RPMI8226 (cell line): ENCODE measurements at regions not wholly inside any gene's neighbourhood (a gene's known extent, or its start where the extent isn't known, plus 50 kb on each side); places are given as distances from the start of the nearest gene placed in this dataset.
"Not testable (repeated sequence)": the region's sequence is repeated elsewhere in the genome, so short reads cannot be mapped to it uniquely, and the experiment has no call there.

Experiments
- DNase-seq: peaks from one replicate; pipeline ENCODE4 v3.0.0-alpha.2; 2015

DNA sequence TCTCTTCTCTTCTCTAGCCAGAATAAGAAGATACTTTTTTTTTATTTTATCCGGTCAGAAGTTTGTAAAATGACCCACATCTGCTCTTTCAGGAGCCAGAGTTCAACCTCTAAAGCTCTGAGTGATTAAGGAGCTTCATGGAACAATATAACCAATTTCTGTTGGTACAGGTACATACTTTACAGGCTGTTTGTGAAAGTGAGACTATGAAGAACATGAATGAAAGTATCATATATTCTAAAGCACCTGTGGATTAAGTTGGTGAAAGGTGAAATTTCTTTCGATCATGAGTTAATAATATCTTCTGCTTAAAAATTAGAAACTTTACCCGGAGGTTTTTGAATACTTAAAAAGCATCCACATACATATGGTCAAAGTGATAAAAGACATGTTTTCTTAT, 65.2 kb downstream of the DMRT2 start:
- DNase-seq = no peak

DNA sequence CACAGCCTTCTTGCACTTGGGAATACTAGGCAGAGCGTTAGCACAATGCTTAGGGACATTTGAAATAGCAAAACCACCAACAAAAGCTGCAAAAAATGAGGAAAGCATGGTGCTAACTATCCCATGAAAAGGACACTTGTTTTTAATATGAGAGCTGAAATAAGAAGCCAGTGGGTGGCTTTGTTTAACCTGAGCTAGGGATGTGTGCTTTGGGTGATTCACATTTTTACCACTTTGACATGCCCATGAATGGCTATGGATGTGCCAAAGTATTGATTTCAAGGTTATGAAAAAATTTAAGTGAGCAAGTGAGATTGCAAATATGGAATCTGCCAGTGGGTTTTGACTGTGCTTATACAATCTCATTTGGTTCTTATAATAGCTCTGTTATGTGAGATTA, 67.3 kb downstream of the DMRT2 start:
- DNase-seq = no peak

DNA sequence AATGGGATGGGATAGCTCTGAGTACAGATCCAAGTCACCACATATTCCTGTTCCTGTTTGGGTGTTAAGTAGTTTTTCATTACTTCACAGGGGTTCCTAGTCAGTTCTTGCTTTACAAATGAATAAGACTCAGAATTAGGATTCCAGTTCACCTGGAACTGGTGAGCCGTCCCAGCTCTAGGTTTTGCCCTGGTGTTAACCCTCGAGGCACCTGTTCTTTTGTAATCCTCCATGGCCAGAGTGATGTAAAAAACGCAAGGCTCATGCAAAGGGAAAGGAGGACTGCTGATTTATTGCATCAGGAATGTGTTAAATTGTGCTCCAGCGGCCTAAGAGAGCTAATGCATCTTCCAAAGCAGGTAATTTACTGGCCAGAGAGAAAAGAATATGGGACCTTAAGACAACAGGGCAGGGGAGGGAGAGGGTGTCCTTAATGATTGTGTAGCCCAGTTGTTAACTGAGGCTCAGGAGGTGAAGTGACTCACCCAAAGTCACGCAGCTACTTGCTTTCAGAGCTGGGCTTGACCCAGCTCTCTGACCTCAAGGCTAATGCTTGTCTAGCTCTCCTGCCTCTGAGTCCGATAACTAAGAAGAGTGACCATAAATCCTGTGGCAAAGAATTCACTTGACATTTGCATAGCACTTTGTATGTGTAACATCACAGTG, 70.5 kb downstream of the DMRT2 start:
- no peak for DNase-seq

DNA sequence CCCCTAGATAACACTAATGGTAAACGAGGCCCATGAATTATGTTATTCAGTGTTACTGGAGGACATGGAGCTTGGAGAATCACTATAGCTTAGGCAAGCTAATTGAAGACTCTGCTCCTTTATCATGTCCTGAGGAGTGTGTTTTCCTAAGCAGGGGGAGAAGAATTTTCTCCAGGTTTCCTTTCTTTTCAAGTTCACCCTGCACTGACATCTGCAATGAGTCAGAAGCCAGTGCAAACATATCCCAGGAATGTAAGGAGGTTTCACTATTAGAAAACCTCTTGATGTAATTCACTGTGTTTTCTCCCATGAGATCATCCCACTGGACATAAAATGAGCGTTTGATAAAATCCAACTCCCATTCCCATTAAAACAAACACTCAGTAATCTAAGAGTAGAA, 75.6 kb downstream of the DMRT2 start:
- no peak for DNase-seq

DNA sequence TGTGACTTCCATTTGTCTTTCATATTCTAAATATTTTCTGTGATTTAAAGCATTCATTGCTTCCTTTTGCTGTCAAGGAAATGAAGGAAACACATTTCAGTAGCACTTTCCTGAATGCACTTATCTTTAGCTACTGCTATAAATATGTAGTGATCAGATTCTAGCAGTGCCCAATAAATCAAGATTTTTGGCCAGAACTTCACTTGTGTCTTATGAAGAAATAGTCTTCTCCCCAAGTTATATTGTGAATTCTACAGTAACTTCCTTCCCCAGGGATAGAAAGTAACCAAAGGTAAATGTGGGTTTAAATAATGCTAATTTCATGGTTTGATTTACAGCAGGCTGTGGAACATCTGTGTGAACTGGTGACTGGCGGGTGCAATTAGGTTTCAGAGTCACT, 77.9 kb downstream of the DMRT2 start:
- DNase-seq = no peak

DNA sequence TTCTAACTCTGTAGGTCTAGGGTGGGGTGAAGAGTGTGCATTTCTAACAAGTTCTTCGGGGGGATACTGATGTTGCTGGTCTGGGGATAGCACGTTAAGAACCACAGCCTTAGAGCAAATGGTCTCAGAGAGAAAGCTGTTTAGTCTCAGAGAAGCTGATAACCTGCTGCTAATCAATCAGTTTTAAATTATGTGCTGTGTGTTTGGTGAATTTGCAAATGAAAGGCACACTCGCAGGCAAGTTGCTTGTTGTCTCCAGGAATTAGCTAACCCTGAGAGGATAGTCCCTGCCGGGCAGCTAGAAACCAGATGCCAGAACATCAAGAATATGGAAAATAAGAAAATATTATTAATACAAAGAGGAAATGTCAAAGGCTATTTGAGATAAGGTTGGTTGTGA, 79.2 kb downstream of the DMRT2 start:
- no peak for DNase-seq

DNA sequence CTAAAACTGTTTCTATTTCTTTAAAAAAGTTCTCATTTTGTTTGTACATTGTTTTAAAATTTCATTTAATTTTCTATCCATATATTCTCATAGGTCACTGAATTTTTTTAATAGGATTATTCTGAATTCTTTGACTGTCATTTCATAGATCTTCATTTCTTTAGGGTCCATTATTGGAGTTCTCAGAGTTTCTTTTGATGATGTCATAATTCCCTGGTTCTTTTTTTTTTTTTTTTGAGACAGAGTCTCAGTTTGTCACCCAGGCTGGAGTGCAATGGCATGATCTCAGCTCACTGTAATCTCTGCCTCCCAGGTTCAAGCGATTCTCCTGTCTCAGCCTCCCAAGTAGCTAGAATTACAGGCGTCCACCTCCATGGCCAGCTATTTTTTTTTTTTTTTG, 89.9 kb downstream of the DMRT2 start:
- DNase-seq = no peak

DNA sequence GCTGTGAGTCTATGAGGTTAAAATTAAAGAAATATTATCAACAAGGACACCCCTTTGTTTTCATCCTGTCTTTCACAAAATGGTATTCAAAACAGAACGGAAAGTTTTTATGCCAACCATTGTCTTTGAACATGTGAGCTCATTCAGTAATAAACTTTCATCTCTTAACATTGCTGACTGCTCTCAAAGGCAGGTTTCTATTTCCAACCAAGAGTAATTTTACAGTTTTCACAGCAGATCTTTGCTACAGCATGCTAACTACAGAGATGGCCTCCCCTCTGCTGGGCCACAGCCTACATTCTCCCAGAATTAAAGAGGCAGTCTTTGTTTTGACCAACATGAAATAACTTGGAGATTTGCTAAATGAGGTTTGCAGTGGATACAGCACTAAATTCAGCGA, 101.5 kb downstream of the DMRT2 start:
- DNase-seq = peak; percentile 3

DNA sequence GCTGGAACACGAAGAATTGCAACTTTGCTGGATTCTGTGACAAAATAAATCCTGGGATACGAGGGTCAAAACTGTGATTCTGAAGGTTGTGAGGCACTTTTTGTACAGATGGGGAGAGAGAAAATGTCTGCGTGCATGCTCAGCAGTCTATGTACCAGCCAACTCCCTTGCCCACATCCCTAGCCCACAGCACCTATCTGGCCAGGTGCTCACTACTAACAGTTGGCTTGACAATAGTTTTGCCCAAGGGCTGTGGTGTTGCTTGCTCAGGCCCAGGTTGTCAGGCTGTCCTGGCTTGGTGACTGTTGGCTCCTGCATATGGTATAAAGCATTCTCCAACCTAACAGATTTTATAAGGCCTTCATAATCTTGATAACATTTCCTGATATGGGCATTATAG, 102.0 kb downstream of the DMRT2 start:
- DNase-seq = peak; percentile 61

DNA sequence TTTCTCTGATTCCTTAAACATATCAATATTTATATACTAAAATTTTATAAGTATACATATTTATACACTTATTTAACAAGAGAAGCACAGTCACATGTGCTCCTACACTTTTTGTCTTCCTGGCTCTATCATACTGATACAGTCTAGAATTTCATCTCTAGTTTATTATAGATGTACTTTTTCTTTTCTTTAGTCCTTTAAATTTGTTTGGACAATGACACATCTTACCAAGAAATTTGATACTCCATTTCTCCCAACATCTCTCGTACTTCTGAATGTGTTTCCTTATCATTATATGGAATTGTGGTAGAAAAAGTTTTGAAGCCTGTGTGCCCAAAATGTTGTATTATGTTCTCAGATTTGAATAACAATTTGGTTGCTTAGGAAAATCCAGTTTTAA, 104.6 kb downstream of the DMRT2 start:
- DNase-seq = no peak

DNA sequence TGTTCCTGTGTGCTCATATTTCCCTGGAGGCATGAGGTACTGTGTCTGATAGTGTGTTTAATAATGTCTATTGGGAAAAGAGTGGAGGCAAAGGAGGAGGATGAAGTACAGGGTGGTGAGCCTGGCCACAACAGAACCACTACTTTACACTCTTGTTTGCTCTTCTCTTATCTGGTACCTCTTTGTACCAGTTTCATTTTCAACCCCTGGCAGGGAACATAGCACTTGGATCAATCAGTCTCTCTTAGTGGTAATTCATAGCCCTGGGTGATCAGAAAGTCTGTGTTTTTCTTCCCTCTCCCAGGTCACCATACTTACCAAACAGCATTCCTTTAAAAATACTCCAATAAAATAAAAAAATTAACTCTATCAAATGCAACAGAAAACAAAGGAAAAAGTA, 105.4 kb downstream of the DMRT2 start:
- no peak for DNase-seq

DNA sequence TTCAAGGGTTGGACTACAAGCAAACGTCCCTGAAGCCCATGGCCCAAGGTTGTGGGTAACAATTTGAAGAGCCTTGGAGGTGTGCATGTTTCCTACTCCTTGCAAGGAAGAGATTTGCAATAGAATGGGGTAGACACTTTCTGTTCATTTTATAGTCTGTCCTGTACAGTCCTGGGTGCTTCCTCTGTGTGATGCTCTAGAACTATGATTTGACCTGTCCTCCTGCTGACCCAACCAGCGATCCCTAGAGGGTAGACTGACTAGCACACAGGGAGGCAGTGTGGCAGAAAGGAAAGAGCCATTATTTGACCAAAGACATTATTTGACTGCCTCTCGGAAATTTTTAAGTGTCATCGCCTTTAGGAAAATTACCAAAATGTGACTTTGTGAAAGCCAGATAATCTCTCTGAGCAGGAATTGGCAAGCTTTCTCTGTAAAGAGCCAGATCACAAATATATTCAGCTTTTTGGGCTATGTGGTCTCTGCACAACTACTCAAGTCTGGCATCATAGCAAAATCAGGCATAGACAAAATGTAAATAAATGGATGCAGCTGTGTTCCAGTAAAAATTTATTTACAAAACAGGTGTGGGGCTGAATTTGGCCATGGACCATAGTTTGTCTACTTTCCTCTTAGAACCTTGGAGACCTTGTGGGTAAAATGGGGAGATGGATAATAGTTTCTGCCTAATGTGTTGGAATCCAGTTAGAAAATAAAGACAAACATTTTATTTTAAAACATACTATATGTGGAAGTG, 106.8 kb downstream of the DMRT2 start:
- DNase-seq = no peak

DNA sequence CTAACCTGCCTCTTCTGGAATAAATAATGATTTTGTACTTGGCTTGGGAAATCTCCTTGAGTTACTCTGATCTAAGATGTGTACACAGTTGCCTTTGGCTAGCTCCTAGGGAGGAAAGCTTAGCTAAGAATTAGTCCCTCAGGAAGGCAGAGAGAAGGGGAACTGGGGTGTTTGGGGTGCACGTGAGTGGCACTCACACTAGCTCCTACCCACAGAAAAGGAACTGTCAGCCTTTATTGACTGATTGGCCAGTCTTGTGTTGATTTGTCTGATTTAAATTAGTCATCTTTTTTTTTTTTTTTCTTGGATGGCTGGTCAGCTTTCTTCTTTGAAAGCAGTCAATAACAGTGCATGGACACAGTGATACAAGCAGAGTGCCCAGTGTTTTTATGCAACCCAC, 107.7 kb downstream of the DMRT2 start:
- no peak for DNase-seq

DNA sequence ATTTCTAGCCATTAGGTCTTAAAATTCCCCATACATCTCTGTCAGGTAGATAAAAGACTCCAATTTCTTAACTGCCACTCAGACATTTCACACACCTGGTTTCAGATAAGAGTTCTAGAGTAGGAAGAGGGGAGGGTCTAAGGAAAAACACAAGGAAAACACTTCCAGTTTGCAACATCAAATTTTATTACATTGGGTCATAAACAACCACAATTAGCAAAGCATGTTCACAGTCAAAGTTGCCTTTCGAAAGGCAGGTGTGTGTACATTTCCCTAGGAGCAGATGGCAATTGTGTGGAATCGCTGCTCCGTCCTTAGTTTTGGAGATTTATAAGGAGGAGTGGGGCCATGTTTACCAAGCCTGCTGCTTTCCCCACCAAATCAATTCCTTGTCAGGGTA, 120.8 kb downstream of the DMRT2 start:
- DNase-seq = no peak

DNA sequence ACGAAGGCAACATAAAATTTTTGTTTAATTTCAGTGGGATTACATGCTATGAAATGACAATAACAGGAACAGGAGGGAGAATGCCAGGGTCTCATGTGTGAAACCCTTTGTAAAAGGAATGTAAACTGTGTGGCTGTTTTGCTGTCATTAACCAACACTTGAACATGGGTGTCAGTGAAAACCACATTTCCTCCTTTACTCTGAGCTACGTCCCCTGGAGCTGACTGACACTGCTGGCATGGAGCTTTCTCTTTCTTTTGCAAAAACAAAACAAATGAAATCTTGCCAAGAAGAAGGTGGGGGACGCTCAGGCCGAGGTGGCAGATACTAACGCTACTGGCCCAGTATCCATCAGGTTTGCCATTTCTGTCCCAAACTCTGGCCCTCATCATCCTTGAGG, 121.4 kb downstream of the DMRT2 start:
- no peak for DNase-seq

DNA sequence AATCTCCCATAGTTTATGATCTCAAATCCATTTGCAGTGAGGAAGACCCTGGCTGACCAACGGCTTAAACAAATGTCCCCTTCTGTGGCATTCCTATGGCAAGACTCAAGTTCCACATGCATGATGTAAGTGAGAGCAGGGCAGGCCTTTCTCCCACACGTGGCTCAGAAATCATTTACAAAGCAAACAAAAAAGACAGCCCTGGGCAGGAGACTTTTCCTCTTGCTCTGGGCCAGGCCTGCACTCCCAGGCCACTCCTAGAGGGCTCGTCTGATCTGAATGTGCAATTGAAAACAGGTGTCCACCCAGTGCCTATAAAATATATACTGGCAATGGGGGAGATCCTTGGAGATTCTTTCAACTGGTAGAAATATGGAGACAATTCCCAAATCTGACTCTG, 123.1 kb downstream of the DMRT2 start:
- DNase-seq = no peak

DNA sequence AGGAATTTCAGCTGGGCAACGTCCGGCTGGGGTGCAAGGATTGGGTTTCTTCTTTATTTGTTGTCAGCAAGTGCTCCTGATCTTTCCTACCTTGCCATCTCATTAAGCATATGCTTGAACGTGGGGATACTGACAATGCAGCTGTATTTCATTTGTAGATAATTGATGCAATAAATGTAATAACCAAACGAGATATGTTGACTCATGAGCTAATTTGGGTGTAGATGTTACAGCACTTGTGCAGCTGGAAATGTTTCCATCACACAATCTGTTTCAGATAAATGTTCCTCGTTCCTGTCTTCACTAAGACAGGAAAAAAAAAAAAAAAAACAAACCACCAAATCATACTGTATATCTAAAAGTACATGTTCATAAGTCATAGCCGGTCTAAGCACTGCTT, 123.8 kb downstream of the DMRT2 start:
- DNase-seq = no peak

DNA sequence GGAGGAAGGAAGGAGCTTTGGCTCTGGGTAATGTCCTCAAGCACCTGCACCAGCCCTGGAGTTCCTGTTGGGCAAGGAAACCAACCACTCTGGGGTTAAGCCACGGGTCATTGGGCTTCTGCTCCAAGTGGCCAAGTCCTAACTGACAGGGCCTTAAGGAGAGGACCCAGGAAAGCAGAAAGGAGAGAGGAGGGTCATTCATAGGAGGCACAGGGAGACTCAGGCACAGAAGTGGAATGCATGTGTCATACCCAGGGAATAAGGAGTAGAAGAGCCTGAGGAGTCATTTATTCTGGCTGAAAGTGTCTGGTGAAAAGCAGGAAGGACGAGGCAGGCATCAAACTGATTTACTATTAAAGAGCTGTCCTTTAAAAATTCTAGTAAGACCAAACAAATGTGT, 129.2 kb downstream of the DMRT2 start:
- no peak for DNase-seq

DNA sequence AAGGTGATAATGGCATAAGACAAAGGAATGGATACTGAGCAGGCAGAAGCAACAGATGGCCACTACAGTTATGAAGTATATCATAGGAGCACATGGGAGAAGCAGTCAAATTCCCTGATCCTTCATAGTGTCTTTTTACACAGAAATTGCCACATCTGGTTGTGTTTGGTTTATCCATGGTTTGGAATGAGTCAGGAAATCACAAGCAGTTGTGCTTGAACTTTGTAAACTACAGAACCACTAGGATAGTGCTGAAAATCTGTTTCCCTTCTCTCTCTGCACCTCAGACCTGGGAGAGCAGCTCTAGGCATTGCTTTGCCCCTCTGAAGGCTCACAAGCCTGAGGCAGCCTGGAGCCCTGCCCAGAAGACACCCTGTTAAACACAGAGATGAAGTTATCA, 134.0 kb downstream of the DMRT2 start:
- DNase-seq = no peak

DNA sequence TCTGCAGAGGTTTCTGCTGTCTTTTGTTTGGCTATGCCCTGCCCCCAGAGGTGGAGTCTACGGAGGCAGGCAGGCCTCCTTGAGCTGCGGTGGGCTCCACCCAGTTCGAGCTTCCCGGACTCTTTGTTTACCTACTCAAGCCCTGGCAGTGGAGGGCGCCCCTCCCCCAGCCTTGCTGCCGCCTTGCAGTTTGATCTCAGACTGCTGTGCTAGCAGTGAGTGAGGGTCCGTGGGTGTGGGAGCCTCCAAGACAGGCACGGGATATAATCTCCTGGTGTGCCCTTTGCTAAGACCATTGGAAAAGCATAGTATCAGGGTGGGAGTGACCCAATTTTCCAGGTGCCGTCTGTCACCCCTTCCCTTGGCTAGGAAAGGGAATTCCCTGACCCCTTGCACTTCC, 137.0 kb downstream of the DMRT2 start:
- not testable (repeated sequence) for DNase-seq

DNA sequence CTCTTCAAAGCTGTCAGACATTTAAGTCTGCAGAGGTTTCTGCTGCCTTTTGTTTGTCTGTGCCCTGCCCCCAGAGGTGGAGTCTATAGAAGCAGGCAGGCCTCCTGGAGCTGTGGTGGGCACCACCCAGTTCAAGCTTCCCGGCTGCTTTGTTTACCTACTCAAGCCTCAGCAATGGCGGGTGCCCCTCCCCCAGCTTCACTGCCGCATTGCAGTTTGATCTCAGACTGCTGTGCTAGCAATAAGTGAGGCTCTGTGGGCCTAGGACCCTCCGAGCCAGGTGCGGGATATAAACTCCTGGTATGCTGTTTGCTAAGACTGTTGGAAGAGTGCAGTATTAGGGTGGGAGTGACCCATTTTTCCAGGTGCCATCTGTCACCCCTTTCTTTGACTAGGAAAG, 145.5 kb downstream of the DMRT2 start:
- DNase-seq = not testable (repeated sequence)

DNA sequence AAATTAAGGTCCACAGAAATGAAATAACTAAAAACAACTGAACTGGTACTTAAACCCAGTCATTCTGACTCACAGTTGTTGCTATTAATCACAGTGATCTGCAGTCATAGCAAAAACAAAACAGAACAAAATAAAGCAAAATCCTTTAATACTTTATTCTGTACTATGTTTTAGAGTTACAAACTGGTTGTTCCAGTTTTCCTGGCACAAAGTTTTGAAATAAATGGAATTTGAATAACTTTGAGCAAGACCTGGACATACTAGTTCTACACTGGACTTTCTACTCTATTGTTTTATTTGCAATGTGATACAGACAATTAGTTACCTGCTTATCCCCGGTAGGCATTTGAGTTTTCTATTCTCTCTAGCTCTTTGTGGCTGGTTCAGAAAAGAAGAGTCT, 147.9 kb downstream of the DMRT2 start:
- DNase-seq = no peak

DNA sequence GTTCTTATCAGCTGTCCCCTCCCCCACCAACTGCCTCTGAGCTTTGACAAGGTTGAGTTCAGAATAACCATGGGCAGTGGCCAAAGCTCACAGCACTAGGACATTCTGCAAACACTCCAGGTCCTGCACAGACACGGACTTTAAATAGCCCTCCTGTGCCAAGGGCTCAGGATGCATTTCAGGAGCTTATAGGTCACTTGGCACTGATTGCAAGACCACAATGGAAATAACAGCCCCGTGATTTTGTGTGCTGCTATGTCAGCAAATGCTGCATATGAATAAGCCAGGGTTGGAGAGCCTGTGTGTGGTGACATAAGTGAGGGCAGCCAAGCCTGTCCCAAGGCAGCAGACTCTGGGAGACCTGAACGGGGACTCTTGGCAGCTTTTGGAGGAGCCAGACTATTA, 150.7 kb downstream of the DMRT2 start:
- DNase-seq = peak; percentile 36

DNA sequence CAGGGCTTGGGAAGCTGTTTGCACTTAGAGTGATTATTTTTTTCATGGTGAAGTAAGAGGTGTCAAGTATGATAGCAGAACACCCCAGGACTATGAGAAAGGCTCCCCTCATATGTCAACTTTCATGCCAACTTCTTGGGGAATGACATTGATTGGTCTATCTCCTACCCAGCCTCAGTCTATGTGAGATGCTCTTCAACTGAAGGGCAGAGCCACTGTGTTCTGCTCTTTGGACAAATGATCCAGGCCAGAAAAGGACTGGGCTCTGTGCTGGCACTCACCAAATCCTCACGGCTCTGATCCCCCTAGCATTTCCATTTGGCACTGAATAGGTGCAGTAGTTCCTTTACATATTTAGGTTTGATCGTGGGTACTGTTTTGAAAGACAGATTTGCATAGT, 151.1 kb downstream of the DMRT2 start:
- no peak for DNase-seq

DNA sequence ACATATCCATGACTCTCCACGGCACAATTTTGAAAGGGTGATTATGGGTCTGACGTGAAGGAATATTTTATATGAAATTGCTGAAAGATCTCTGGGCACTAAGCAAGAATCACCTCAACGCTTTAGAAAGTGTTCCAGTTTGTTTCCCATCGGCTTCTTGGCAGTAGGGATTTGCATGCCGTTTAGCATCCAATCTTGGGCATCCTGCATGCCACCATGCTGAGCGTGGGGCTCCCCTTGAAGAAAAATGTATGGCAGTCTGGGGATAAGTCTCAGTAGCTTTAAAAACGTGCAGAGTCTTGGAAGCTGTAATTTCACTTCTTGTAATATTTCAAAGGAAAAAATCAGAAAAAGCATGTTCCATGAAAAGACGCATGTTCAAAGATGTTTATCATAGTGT, 151.7 kb downstream of the DMRT2 start:
- DNase-seq = no peak
